Neuronal stem cell (in vitro differentiated cells): ENCODE measurements at regions not wholly inside any gene's neighbourhood (a gene's known extent, or its start where the extent isn't known, plus 50 kb on each side); places are given as distances from the start of the nearest gene placed in this dataset.
A peak's percentile ranks its signal among the peaks of the same experiment; 100 is the strongest.

Experiments
- DNase-seq: peaks from one replicate; pipeline ENCODE4 v3.0.0-alpha.2; 2013; ENCODE audit warnings: low spot score
- H2AFZ ChIP-seq: one replicate; pipeline ENCODE4 v1.6.1; 2013; ENCODE audit warnings: mild to moderate bottlenecking, low read length, inconsistent platforms
- H2AK5ac ChIP-seq: 2 replicates; pipeline ENCODE4 v1.6.1; 2013; ENCODE audit warnings: low read depth, mild to moderate bottlenecking, inconsistent platforms, low read length, moderate library complexity, mixed read lengths
- H2BK120ac ChIP-seq: 2 replicates; pipeline ENCODE4 v1.6.1; 2013; ENCODE audit warnings: low read depth, mild to moderate bottlenecking, inconsistent platforms, low read length, moderate library complexity, mixed read lengths
- H2BK12ac ChIP-seq: one replicate; pipeline ENCODE4 v1.6.1; 2013; ENCODE audit warnings: low read length, inconsistent platforms
- H2BK15ac ChIP-seq: 2 replicates; pipeline ENCODE4 v1.6.1; 2013; ENCODE audit warnings: mild to moderate bottlenecking, low read length, inconsistent platforms, mixed read lengths
- H2BK5ac ChIP-seq: one replicate; pipeline ENCODE4 v1.6.1; 2013; ENCODE audit warnings: inconsistent platforms, mild to moderate bottlenecking, low read length, moderate library complexity
- H3K14ac ChIP-seq: one replicate; pipeline ENCODE4 v1.6.1; 2013; ENCODE audit warnings: low read length, inconsistent platforms
- H3K18ac ChIP-seq: 2 replicates; pipeline ENCODE4 v1.6.1; 2013; ENCODE audit warnings: low read length, inconsistent platforms
- H3K23ac ChIP-seq: 2 replicates; pipeline ENCODE4 v1.6.1; 2013; ENCODE audit warnings: low read depth, mild to moderate bottlenecking, mixed read lengths, low read length, inconsistent platforms; ENCODE audit not compliant: poor library complexity
- H3K27ac ChIP-seq: replicated peaks from 3 replicates; pipeline ENCODE4 v1.5.1; 2013; ENCODE audit warnings: low read length, inconsistent platforms
- H3K27me3 ChIP-seq, 3 experiments: 2 replicates each; pipeline ENCODE4 v1.6.1; 2013; ENCODE audit warnings: low read length in 3 of 3, mild to moderate bottlenecking in 2 of 3, inconsistent platforms in 1 of 3, low read depth in 1 of 3, mixed read lengths in 1 of 3, moderate library complexity in 1 of 3; ENCODE audit not compliant: control insufficient read depth in 3 of 3, insufficient read depth in 3 of 3
- H3K36me3 ChIP-seq, 2 donors: replicated peaks in 1 of 2; 2 replicates each; pipeline ENCODE4 v1.6.1; 2013; ENCODE audit warnings: low read length in 2 of 2; ENCODE audit not compliant: control insufficient read depth in 2 of 2, insufficient read depth in 2 of 2
- H3K4ac ChIP-seq: 2 replicates; pipeline ENCODE4 v1.6.1; 2013; ENCODE audit warnings: inconsistent platforms, mild to moderate bottlenecking, low read length, moderate library complexity
- H3K4me1 ChIP-seq, 2 donors: 1 replicate in 1 of 2; 2 replicates in 1 of 2; pipeline ENCODE4 v1.6.1; 2013; ENCODE audit warnings: low read length in 2 of 2, low read depth in 1 of 2; ENCODE audit not compliant: control insufficient read depth in 2 of 2, insufficient read depth in 1 of 2
- H3K4me2 ChIP-seq: one replicate; pipeline ENCODE4 v1.6.1; 2013; ENCODE audit warnings: mild to moderate bottlenecking, low read length, inconsistent platforms; ENCODE audit not compliant: insufficient read depth, poor library complexity, severe bottlenecking
- H3K4me3 ChIP-seq, 2 donors: 2 replicates each; pipeline ENCODE4 v1.5.1; 2013; ENCODE audit warnings: low read length in 2 of 2, mild to moderate bottlenecking in 2 of 2, inconsistent platforms in 1 of 2, moderate library complexity in 1 of 2
- H3K79me1 ChIP-seq: one replicate; pipeline ENCODE4 v1.6.1; 2013; ENCODE audit warnings: low read depth, mild to moderate bottlenecking, inconsistent platforms, low read length, moderate library complexity
- H3K9ac ChIP-seq: one replicate; pipeline ENCODE4 v1.6.1; 2013; ENCODE audit warnings: mild to moderate bottlenecking, low read depth, low read length, inconsistent platforms; ENCODE audit not compliant: poor library complexity
- H3K9me3 ChIP-seq, 2 donors: replicated peaks in 1 of 2; 2 replicates each; pipeline versions ENCODE3 to v1.6.1; 2013; ENCODE audit warnings: low read length in 2 of 2, mild to moderate bottlenecking in 2 of 2, inconsistent platforms in 1 of 2, low read depth in 1 of 2, mixed read lengths in 1 of 2, moderate library complexity in 1 of 2; ENCODE audit not compliant: control insufficient read depth in 2 of 2, insufficient read depth in 1 of 2
- H4K8ac ChIP-seq: one replicate; pipeline ENCODE4 v1.6.1; 2013; ENCODE audit warnings: low read depth, mild to moderate bottlenecking, inconsistent platforms, low read length, moderate library complexity
- H4K91ac ChIP-seq: one replicate; pipeline ENCODE4 v1.6.1; 2013; ENCODE audit warnings: low read length, low read depth, mild to moderate bottlenecking, inconsistent platforms; ENCODE audit not compliant: poor library complexity
- WGBS, 2 donors: extraction: QIAGEN DNeasy Blood & Tissue Kit; methylation state at CpG; one replicate each; pipeline ENCODE4 v1.1.7; 2013; ENCODE audit warnings: missing lambda C conversion rate in 2 of 2, mixed read lengths in 1 of 2; ENCODE audit not compliant: insufficient read length in 2 of 2, insufficient replicate concordance in 1 of 2; ENCODE audit errors: extremely low coverage in 2 of 2; 5-methylcytosine and 5-hydroxymethylcytosine counted together

DNA sequence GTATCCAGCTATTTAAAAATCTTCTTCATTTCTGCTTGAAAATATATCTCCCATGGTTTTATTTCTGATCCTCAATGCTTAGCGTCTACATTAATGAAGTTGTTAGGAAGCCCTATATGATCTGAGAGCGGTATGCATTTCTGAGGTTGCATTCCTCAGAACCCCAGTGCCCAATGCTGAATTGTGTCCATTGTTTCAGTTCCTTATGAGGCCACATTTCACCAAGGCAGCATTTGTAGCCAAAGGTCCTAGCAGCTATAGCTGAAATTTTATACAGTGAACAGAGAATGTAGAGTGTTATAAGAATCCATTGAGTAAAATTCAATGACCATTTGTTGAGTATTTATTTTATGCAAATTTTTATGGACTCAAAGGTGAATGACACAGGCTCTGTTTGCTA, 209.5 kb downstream of the PCDH7 start:
- no CpG with 5 or more reads among the region's 2 CpGs for WGBS, 2 donors
- Histone ChIP-seq H3K23ac (no peak overlapping the region), H3K27me3 (no peaks in the 10 kb centered on the region), H2BK15ac (no peak overlapping the region), H3K27ac (no peak overlapping the region), H3K9ac (no peak overlapping the region), H4K8ac (no peak overlapping the region), H3K79me1 (no peaks in the 10 kb centered on the region), H3K4me3 (no peak overlapping the region), H2BK120ac (no peak overlapping the region), H2AK5ac (no peak overlapping the region), H3K4me1 (peaks cover 0 to 4% of the 10 kb centered on the region in 2 donors), H2AFZ (peak overlapping the region; percentile 9), H3K36me3 (no peaks in the 10 kb centered on the region), H3K9me3 (no peaks in the 10 kb centered on the region), H2BK5ac (no peak overlapping the region), H3K14ac (no peak overlapping the region), H3K4ac (no peak overlapping the region), H3K18ac (no peak overlapping the region), H4K91ac (no peak overlapping the region), H3K4me2 (no peak overlapping the region), H2BK12ac (no peak overlapping the region)
- no peak for DNase-seq

GRCh38 chr4:30930276-30930675, 210.1 kb downstream of the PCDH7 start:
- no peak overlapping the region for H2BK12ac ChIP-seq
- DNase-seq: no peak
- no peak overlapping the region for H3K18ac ChIP-seq
- no peaks in the 10 kb centered on the region for H3K79me1 ChIP-seq
- H3K9me3 ChIP-seq: no peaks in the 10 kb centered on the region
- no peak overlapping the region for H3K14ac ChIP-seq
- peaks cover 0 to 4% of the 10 kb centered on the region in 2 donors for H3K4me1 ChIP-seq
- H2AK5ac ChIP-seq: no peak overlapping the region
- no peaks in the 10 kb centered on the region for H3K27me3 ChIP-seq
- no peak overlapping the region for H3K27ac ChIP-seq
- no peak overlapping the region for H2BK15ac ChIP-seq
- no peak overlapping the region for H3K23ac ChIP-seq
- H3K9ac ChIP-seq: no peak overlapping the region
- H2AFZ ChIP-seq: no peak overlapping the region
- H3K36me3 ChIP-seq: no peaks in the 10 kb centered on the region
- H2BK120ac ChIP-seq: no peak overlapping the region
- no peak overlapping the region for H2BK5ac ChIP-seq
- H3K4me2 ChIP-seq: no peak overlapping the region
- WGBS, 2 donors: no CpG with 5 or more reads among the region's 4 CpGs
- no peak overlapping the region for H3K4ac ChIP-seq
- no peak overlapping the region for H4K8ac ChIP-seq
- no peak overlapping the region for H4K91ac ChIP-seq
- H3K4me3 ChIP-seq: no peak overlapping the region

DNA sequence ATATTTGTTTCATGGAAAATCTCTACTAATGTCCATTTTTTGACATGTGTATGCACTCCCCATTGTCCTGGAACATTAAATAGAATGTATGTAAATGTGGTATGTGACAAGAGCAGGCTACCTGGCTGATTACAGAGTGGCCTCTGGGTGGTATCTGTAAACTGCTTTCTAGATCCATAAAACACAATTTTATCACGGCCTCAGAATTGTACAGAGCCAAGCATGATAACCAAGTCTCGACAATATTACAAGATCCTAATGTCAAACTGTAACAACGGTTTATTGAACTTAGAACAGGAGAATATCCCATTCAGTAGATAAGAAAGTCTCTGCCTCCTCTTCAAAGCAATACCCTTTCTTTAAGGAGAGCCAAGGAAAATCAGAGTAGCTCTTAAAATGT, 212.4 kb downstream of the PCDH7 start:
- H3K4me2 ChIP-seq: no peak overlapping the region
- H3K9me3 ChIP-seq: no peaks in the 10 kb centered on the region
- H3K79me1 ChIP-seq: no peaks in the 10 kb centered on the region
- H3K23ac ChIP-seq: no peak overlapping the region
- peaks cover 0 to 4% of the 10 kb centered on the region in 2 donors for H3K4me1 ChIP-seq
- no peak overlapping the region for H2BK5ac ChIP-seq
- H2AK5ac ChIP-seq: no peak overlapping the region
- WGBS, 2 donors: no CpG with 5 or more reads among the region's 3 CpGs
- H3K27me3 ChIP-seq: no peaks in the 10 kb centered on the region
- no peak overlapping the region for H3K27ac ChIP-seq
- no peak overlapping the region for H3K4me3 ChIP-seq
- no peak overlapping the region for H2BK120ac ChIP-seq
- H3K14ac ChIP-seq: no peak overlapping the region
- H3K9ac ChIP-seq: no peak overlapping the region
- H3K4ac ChIP-seq: no peak overlapping the region
- H4K91ac ChIP-seq: no peak overlapping the region
- no peak overlapping the region for H2AFZ ChIP-seq
- H4K8ac ChIP-seq: no peak overlapping the region
- no peak for DNase-seq
- H2BK15ac ChIP-seq: no peak overlapping the region
- no peak overlapping the region for H3K18ac ChIP-seq
- H3K36me3 ChIP-seq: no peaks in the 10 kb centered on the region
- H2BK12ac ChIP-seq: no peak overlapping the region

- no peak overlapping the region for H3K23ac ChIP-seq
- H3K27ac ChIP-seq: no peak overlapping the region
- H2BK15ac ChIP-seq: no peak overlapping the region
- no peak overlapping the region for H2BK12ac ChIP-seq
- H3K9ac ChIP-seq: no peak overlapping the region
- H3K4me2 ChIP-seq: no peak overlapping the region
- no peak overlapping the region for H4K91ac ChIP-seq
- DNase-seq: no peak
- no peaks in the 10 kb centered on the region for H3K79me1 ChIP-seq
- H3K9me3 ChIP-seq: no peaks in the 10 kb centered on the region
- H3K36me3 ChIP-seq: no peaks in the 10 kb centered on the region
- H2BK5ac ChIP-seq: no peak overlapping the region
- no peak overlapping the region for H2AFZ ChIP-seq
- H4K8ac ChIP-seq: no peak overlapping the region
- no peak overlapping the region for H3K14ac ChIP-seq
- H3K18ac ChIP-seq: no peak overlapping the region
- H3K4me1 ChIP-seq: no peaks in the 10 kb centered on the region
- H2BK120ac ChIP-seq: no peak overlapping the region
- no peak overlapping the region for H3K4ac ChIP-seq
- no peak overlapping the region for H2AK5ac ChIP-seq
- H3K4me3 ChIP-seq: no peak overlapping the region
- H3K27me3 ChIP-seq: no peaks in the 10 kb centered on the region
Measured at GRCh38 chr4:30939069-30939468, 218.9 kb downstream of the PCDH7 start.
